Vagina (tissue), 2 donors: ENCODE measurements at regions not wholly inside any gene's neighbourhood (a gene's known extent, or its start where the extent isn't known, plus 50 kb on each side); places are given as distances from the start of the nearest gene placed in this dataset.

ENCODE experiments used
- DNase-seq, 2 donors: peaks; one replicate each; pipeline ENCODE4 v3.0.0-alpha.2; 2017; ENCODE audit errors: extremely low spot score in 2 of 2
- H3K27ac ChIP-seq: fragments of 200-600 bp; sonication (generic); one replicate; pipeline ENCODE4 v1.5.1; 2019
- H3K27me3 ChIP-seq: fragments of 200-600 bp; sonication (generic); one replicate; pipeline ENCODE4 v1.5.1; 2019
- H3K36me3 ChIP-seq, 2 donors: fragments of 200-600 bp; sonication (generic); one replicate each; pipeline ENCODE4 v1.5.1; 2017 to 2019
- H3K4me1 ChIP-seq: fragments of 200-600 bp; sonication (generic); one replicate; pipeline ENCODE4 v1.5.1; 2019
- H3K4me3 ChIP-seq, 2 donors: fragments of 200-600 bp; sonication (generic); 1 replicate in 1 of 2; 2 replicates in 1 of 2; pipeline ENCODE4 v1.5.1; 2016 to 2019
- H3K9me3 ChIP-seq: fragments of 200-600 bp; sonication (generic); one replicate; pipeline ENCODE4 v1.5.1; 2019
- CTCF ChIP-seq, 3 experiments: fragments of 450-650 bp in 2 of 3; fragments of 200-600 bp in 1 of 3; sonication (generic) in 1 of 3; IDR thresholded peaks; one replicate each; pipeline ENCODE4 v1.5.1; 2017 to 2019; ENCODE audit warnings: antibody characterized with exemption in 3 of 3, mild to moderate bottlenecking in 2 of 3, moderate library complexity in 2 of 3
- POLR2A ChIP-seq, 2 donors: fragments of 450-650 bp; IDR thresholded peaks; one replicate each; pipeline ENCODE4 v1.6.1; 2017; ENCODE audit warnings: antibody characterized with exemption in 2 of 2, mild to moderate bottlenecking in 2 of 2, moderate library complexity in 2 of 2
- POLR2AphosphoS5 ChIP-seq, 2 donors: sonication (generic); formaldehyde crosslinking; IDR thresholded peaks; one replicate each; pipeline ENCODE4 v1.9.0; 2017; ENCODE audit warnings: antibody characterized with exemption in 2 of 2, mild to moderate bottlenecking in 2 of 2, low read depth in 1 of 2; ENCODE audit not compliant: insufficient read depth in 1 of 2
- intact Hi-C: fragments of 100-400 bp; cut with DNase I; formaldehyde crosslinking; loops from one replicate; pipeline ENCODE4 v1.15.1; 2023

- H3K4me1 ChIP-seq: no peaks in the 10 kb centered on the region
- TF ChIP-seq POLR2A (IDR thresholded peaks at IDR 0.05): no peak
- TF ChIP-seq POLR2AphosphoS5 (IDR thresholded peaks at IDR 0.05; ENCODE audit: insufficient read depth in 1 of 2, low read depth in 1 of 2): no peak
- no peak for TF ChIP-seq CTCF (IDR thresholded peaks at IDR 0.05)
- no peak overlapping the region for H3K4me3 ChIP-seq
- no peak overlapping the region for H3K27ac ChIP-seq
- intact Hi-C loops: no loop called here
- H3K9me3 ChIP-seq: no peaks in the 10 kb centered on the region
- H3K27me3 ChIP-seq: no peaks in the 10 kb centered on the region
- no peak for DNase-seq
- H3K36me3 ChIP-seq: no peaks in the 10 kb centered on the region
Observed at GRCh38 chr2:7852546-7852945, 829.3 kb upstream of the ID2 start.

GRCh38 chr2:7857904-7858303 is 824.0 kb upstream of the ID2 start:
- intact Hi-C loops: no loop called here
- no peaks in the 10 kb centered on the region for H3K9me3 ChIP-seq
- no peaks in the 10 kb centered on the region for H3K27me3 ChIP-seq
- H3K36me3 ChIP-seq: no peaks in the 10 kb centered on the region
- no peak overlapping the region for H3K4me3 ChIP-seq
- no peaks in the 10 kb centered on the region for H3K4me1 ChIP-seq
- no peak for DNase-seq
- TF ChIP-seq CTCF (IDR thresholded peaks at IDR 0.05) (no peak), POLR2A (IDR thresholded peaks at IDR 0.05) (no peak), POLR2AphosphoS5 (IDR thresholded peaks at IDR 0.05; ENCODE audit: insufficient read depth in 1 of 2, low read depth in 1 of 2) (no peak)
- no peak overlapping the region for H3K27ac ChIP-seq

- Histone ChIP-seq H3K36me3 (no peaks in the 10 kb centered on the region), H3K9me3 (no peaks in the 10 kb centered on the region), H3K4me3 (no peak overlapping the region), H3K27ac (no peak overlapping the region), H3K27me3 (no peaks in the 10 kb centered on the region), H3K4me1 (no peaks in the 10 kb centered on the region)
- TF ChIP-seq CTCF (IDR thresholded peaks at IDR 0.05): no peak
- no peak for TF ChIP-seq POLR2A (IDR thresholded peaks at IDR 0.05)
- TF ChIP-seq POLR2AphosphoS5 (IDR thresholded peaks at IDR 0.05; ENCODE audit: insufficient read depth in 1 of 2, low read depth in 1 of 2): no peak
- intact Hi-C loops: no loop called here
- DNase-seq: no peak
Observed at GRCh38 chr2:7858624-7859023, 823.2 kb upstream of the ID2 start.

- Histone ChIP-seq H3K27me3 (no peaks in the 10 kb centered on the region), H3K4me1 (no peaks in the 10 kb centered on the region), H3K36me3 (no peaks in the 10 kb centered on the region), H3K27ac (no peak overlapping the region), H3K4me3 (no peak overlapping the region), H3K9me3 (no peaks in the 10 kb centered on the region)
- TF ChIP-seq CTCF (IDR thresholded peaks at IDR 0.05) (no peak), POLR2AphosphoS5 (IDR thresholded peaks at IDR 0.05; ENCODE audit: insufficient read depth in 1 of 2, low read depth in 1 of 2) (no peak), POLR2A (IDR thresholded peaks at IDR 0.05) (no peak)
- no peak for DNase-seq
- intact Hi-C loops: no loop called here
Observed at GRCh38 chr2:7860693-7861092, 821.2 kb upstream of the ID2 start.

- no peak for DNase-seq
- Histone ChIP-seq H3K27me3 (no peaks in the 10 kb centered on the region), H3K4me3 (no peak overlapping the region), H3K4me1 (no peaks in the 10 kb centered on the region), H3K9me3 (no peaks in the 10 kb centered on the region), H3K36me3 (no peaks in the 10 kb centered on the region), H3K27ac (no peak overlapping the region)
- TF ChIP-seq POLR2AphosphoS5 (IDR thresholded peaks at IDR 0.05; ENCODE audit: insufficient read depth in 1 of 2, low read depth in 1 of 2): no peak
- TF ChIP-seq POLR2A (IDR thresholded peaks at IDR 0.05): no peak
- TF ChIP-seq CTCF (IDR thresholded peaks at IDR 0.05): no peak
- intact Hi-C loops: no loop called here
Observed at GRCh38 chr2:7861910-7862702, 819.8 kb upstream of the ID2 start.
